Osteoblast (primary cell): ENCODE measurements at regions not wholly inside any gene's neighbourhood (a gene's known extent, or its start where the extent isn't known, plus 50 kb on each side); places are given as distances from the start of the nearest gene placed in this dataset.

Experiments used
- DNase-seq: peaks from one replicate; pipeline ENCODE4 v3.0.0; 2011; ENCODE audit warnings: low spot score, mixed read lengths; ENCODE audit not compliant: insufficient read length; ENCODE audit errors: missing footprints
- H2AFZ ChIP-seq: 2 replicates; pipeline ENCODE4 v1.6.0; 2011; ENCODE audit warnings: mild to moderate bottlenecking, low read length
- H3K27ac ChIP-seq: 2 replicates; pipeline ENCODE4 v1.5.1; 2011; ENCODE audit warnings: mild to moderate bottlenecking, low read depth, low read length, moderate library complexity
- H3K27me3 ChIP-seq: 2 replicates; pipeline ENCODE4 v1.6.0; 2012; ENCODE audit warnings: mild to moderate bottlenecking, control low read depth, inconsistent platforms, low read length, moderate library complexity; ENCODE audit not compliant: insufficient read depth
- H3K36me3 ChIP-seq: 2 replicates; pipeline ENCODE4 v1.5.1; 2011; ENCODE audit warnings: mild to moderate bottlenecking, low read length, control low read depth, moderate library complexity; ENCODE audit not compliant: insufficient read depth
- H3K4me1 ChIP-seq: 2 replicates; pipeline ENCODE4 v1.5.1; 2011; ENCODE audit warnings: mild to moderate bottlenecking, low read length, control low read depth, moderate library complexity; ENCODE audit not compliant: insufficient read depth
- H3K4me2 ChIP-seq: 2 replicates; pipeline ENCODE4 v1.6.0; 2011; ENCODE audit warnings: mild to moderate bottlenecking, low read length; ENCODE audit not compliant: insufficient read depth
- H3K4me3 ChIP-seq: fragments of 200-600 bp; sonication (generic); 3 replicates; pipeline ENCODE4 v1.5.1; 2012; ENCODE audit warnings: mild to moderate bottlenecking, low read length, inconsistent platforms; ENCODE audit not compliant: insufficient read depth
- H3K79me2 ChIP-seq: 2 replicates; pipeline ENCODE4 v1.6.0; 2012; ENCODE audit warnings: mild to moderate bottlenecking, low read length, control low read depth, inconsistent platforms; ENCODE audit not compliant: insufficient read depth
- H3K9me3 ChIP-seq: 2 replicates; pipeline ENCODE4 v1.5.1; 2011; ENCODE audit warnings: low read depth, low read length, control low read depth
- H4K20me1 ChIP-seq: 2 replicates; pipeline ENCODE4 v1.6.0; 2012; ENCODE audit warnings: mild to moderate bottlenecking, low read length, control low read depth; ENCODE audit not compliant: insufficient read depth
- TF ChIP-seq, protein P1 (sequence below): IDR thresholded peaks from 2 replicates; pipeline ENCODE4 v1.5.1; 2011; ENCODE audit warnings: mild to moderate bottlenecking, low read depth, low read length, moderate library complexity; ENCODE audit errors: extremely low read depth

DNA sequence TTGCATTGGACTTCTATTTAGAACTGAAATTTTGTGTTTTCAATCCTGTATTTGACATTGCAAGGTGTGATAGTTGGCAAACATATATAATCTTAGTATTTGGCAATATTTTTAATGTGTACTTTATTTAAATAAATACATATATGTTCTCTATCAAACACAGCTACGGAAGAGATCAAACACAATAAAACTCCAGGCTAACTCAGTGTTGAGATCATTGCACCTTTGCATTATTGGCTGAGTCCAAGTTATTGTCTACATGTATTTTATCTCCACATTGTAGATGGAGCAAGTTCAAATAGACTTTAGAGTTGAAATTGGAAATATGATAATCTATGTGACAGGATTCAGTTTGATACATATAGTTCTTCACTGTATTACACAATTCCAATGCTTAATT, 176.7 kb downstream of the ST6GAL2 start:
- H3K36me3 ChIP-seq = no peaks in the 10 kb centered on the region
- TF ChIP-seq, protein P1, sequence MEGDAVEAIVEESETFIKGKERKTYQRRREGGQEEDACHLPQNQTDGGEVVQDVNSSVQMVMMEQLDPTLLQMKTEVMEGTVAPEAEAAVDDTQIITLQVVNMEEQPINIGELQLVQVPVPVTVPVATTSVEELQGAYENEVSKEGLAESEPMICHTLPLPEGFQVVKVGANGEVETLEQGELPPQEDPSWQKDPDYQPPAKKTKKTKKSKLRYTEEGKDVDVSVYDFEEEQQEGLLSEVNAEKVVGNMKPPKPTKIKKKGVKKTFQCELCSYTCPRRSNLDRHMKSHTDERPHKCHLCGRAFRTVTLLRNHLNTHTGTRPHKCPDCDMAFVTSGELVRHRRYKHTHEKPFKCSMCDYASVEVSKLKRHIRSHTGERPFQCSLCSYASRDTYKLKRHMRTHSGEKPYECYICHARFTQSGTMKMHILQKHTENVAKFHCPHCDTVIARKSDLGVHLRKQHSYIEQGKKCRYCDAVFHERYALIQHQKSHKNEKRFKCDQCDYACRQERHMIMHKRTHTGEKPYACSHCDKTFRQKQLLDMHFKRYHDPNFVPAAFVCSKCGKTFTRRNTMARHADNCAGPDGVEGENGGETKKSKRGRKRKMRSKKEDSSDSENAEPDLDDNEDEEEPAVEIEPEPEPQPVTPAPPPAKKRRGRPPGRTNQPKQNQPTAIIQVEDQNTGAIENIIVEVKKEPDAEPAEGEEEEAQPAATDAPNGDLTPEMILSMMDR = no peak
- no peaks in the 10 kb centered on the region for H3K4me1 ChIP-seq
- no peaks in the 10 kb centered on the region for H3K79me2 ChIP-seq
- H3K4me2 ChIP-seq = no peak overlapping the region
- H3K27me3 ChIP-seq = no peaks in the 10 kb centered on the region
- no peak overlapping the region for H2AFZ ChIP-seq
- H3K4me3 ChIP-seq = no peak overlapping the region
- no peaks in the 10 kb centered on the region for H4K20me1 ChIP-seq
- no peak overlapping the region for H3K27ac ChIP-seq
- no peak for DNase-seq
- H3K9me3 ChIP-seq = no peaks in the 10 kb centered on the region

DNA sequence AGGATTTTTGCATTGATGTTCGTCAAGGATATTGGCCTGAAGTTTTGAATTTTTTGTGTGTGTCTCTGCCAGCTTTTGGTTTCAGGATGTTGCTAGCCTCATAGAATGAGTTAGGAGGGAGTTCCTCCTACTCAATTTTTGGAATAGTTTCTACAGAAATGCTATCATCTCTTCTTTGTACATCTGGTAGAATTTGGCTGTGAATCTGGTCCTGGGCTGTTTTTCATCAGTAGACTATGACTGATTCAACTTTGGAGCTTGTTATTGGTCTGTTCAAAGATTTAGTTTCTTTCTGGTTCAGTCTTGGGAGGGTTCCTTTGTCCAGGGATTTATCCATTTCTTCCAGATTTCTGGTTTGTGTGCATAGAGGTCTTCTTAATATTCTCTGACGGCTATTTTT, 166.7 kb downstream of the ST6GAL2 start:
- no peak overlapping the region for H2AFZ ChIP-seq
- no peaks in the 10 kb centered on the region for H3K9me3 ChIP-seq
- H3K36me3 ChIP-seq = no peaks in the 10 kb centered on the region
- H3K4me3 ChIP-seq = no peak overlapping the region
- H3K4me2 ChIP-seq = no peak overlapping the region
- H3K27me3 ChIP-seq = no peaks in the 10 kb centered on the region
- no peak for DNase-seq
- TF ChIP-seq, protein P1 = no peak
- H3K27ac ChIP-seq = no peak overlapping the region
- no peaks in the 10 kb centered on the region for H3K4me1 ChIP-seq
- H4K20me1 ChIP-seq = no peaks in the 10 kb centered on the region
- no peaks in the 10 kb centered on the region for H3K79me2 ChIP-seq

DNA sequence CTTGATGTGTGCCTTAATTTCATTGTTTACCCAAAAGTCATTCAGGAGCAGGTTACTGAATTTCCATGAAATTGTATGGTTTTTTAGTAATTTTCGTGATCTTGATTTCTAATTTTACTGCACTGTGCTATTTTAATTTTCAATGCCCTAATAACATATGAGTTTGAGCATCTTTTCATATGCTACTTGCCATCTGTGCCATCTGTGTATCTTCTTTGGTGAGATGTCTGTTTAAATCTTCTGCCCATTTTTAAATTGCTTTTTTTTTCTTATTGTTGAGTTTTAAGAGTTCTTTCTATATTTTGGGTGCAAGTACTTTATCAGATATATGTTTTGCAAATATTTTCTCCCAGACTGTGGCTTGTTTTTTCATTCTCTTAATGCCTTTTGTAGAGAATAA, 165.9 kb downstream of the ST6GAL2 start:
- Histone ChIP-seq H3K4me1 (no peaks in the 10 kb centered on the region), H3K4me3 (no peak overlapping the region), H3K27me3 (no peaks in the 10 kb centered on the region)

DNA sequence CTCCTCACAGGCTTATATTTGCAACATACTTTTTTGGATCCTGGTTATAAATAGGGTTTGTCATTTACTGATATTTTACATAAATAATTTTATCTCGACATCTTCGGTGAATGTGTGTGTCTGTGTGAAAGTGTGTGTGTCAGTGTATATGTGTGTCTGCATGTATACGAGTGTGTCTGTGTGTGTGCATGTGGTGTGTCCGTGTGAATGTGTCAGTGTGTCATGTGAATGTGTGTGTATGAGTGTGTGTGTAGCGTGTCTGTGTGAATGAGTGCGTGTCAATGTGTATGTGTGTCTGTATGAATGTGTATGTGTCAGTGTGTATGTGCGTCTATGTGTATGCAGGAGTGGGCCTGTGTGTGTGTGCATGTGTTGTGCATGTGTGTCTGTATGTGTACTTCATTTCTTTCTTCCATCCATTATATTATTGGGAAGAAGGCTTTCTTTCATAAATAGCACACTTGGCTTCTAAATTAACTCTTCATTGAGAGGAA, 161.6 kb downstream of the ST6GAL2 start:
- Histone ChIP-seq H3K4me1 (no peaks in the 10 kb centered on the region), H3K27ac (no peak overlapping the region), H2AFZ (no peak overlapping the region), H3K4me3 (no peak overlapping the region), H4K20me1 (no peaks in the 10 kb centered on the region), H3K9me3 (no peaks in the 10 kb centered on the region), H3K36me3 (no peaks in the 10 kb centered on the region), H3K27me3 (no peaks in the 10 kb centered on the region), H3K79me2 (no peaks in the 10 kb centered on the region), H3K4me2 (no peak overlapping the region)
- TF ChIP-seq, protein P1 = no peak
- DNase-seq = no peak

More for the DNA sequence above, 165.9 kb downstream of the ST6GAL2 start:
- Histone ChIP-seq H3K4me2 (no peak overlapping the region), H3K79me2 (no peaks in the 10 kb centered on the region), H2AFZ (no peak overlapping the region), H3K36me3 (no peaks in the 10 kb centered on the region), H4K20me1 (no peaks in the 10 kb centered on the region), H3K27ac (no peak overlapping the region), H3K9me3 (no peaks in the 10 kb centered on the region)
- DNase-seq = no peak
- TF ChIP-seq, protein P1 = no peak
